ENCODE measurements at regions not wholly inside any gene's neighbourhood (a gene's known extent, or its start where the extent isn't known, plus 50 kb on each side); places are given as distances from the start of the nearest gene placed in this dataset.

DNA sequence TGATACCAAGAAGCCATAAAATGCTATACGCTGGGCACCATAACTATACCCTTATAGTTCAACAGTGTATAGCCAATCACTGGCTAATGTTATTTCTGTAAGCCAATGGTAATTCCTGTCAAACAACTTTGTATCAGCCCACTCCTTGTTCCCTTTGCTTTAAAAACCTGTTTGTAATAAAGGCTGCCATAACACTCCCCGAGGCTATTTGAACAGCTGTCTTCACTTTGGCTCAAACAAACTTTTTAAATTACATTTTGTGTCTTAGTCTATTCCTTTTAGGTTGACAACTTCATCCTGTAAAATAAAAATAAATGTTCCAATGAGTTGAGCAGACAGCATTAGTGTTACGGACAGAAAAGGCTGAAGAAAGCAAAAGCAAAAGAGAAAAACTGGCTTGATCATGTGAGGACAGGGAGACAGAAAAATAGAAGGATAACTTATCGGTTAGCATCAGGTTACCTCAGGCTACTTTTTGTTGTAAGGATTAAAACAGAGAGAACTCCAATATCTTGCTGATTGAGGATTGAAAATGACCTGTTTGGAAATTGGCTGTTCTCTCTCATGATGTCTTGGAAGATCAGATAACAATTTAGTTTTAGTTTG, 95.0 kb downstream of the AASDHPPT start:
- H3K9me3 ChIP-seq (replicated peaks; ENCODE audit: control insufficient read depth, insufficient read depth, low read depth, low read length) = no peaks in the 10 kb centered on the region
- no peaks in the 10 kb centered on the region for H3K36me3 ChIP-seq (ENCODE audit: control insufficient read depth, insufficient read depth, low read length)
- H3K4me1 ChIP-seq (replicated peaks in 1 of 2; ENCODE audit: control insufficient read depth in 2 of 2, insufficient read depth in 2 of 2, low read length in 2 of 2) = no peaks in the 10 kb centered on the region
- H3K4me2 ChIP-seq (ENCODE audit: insufficient read depth, low read length) = no peak overlapping the region
- TF ChIP-seq CBX3 (IDR thresholded peaks at IDR 0.05; ENCODE audit: borderline replicate concordance in 1 of 2, low read length in 2 of 2) (no peak), TEAD4 (IDR thresholded peaks at IDR 0.05; ENCODE audit: low read length) (no peak), TEAD4 (CRISPR knock-in tag; IDR thresholded peaks at IDR 0.05; ENCODE audit: borderline replicate concordance) (no peak)
- ATAC-seq (no peak), DNase-seq (ENCODE audit: extremely low read depth in 1 of 4, low spot score in 3 of 4) (no peak), FAIRE-seq (no peak)
- intact Hi-C loops (cut with micrococcal nuclease) = no loop called here
- CTCF ChIA-PET (ENCODE audit: low intra/inter-chr PET ratio) = no interaction called here
- H3K9me1 ChIP-seq (ENCODE audit: control insufficient read depth, insufficient read depth, low read length) = no peaks in the 10 kb centered on the region
- H2AFZ ChIP-seq (ENCODE audit: low read depth, low read length) = no peak overlapping the region
- H4K20me1 ChIP-seq (replicated peaks; ENCODE audit: control insufficient read depth, insufficient read depth, low read length) = no peaks in the 10 kb centered on the region
- in situ Hi-C loops (cut with MboI) = no loop called here
- no peaks in the 10 kb centered on the region for H3K27me3 ChIP-seq (ENCODE audit: control insufficient read depth in 2 of 2, insufficient read depth in 2 of 2, low read length in 2 of 2)
- WGBS (ENCODE audit: insufficient coverage, low coverage, missing lambda C conversion rate) = 3% methylated on average over 4 of the region's 4 CpGs
- no TSS peak for BruUV-seq (replicated peaks)
- no peak overlapping the region for H3K4me3 ChIP-seq
- POLR2A ChIA-PET = no interaction called here
- no peak overlapping the region for H3K9ac ChIP-seq (ENCODE audit: insufficient read depth in 1 of 2, low read depth in 2 of 2, low read length in 2 of 2)
- H3K79me2 ChIP-seq (ENCODE audit: control insufficient read depth, insufficient read depth, low read length) = no peaks in the 10 kb centered on the region
- H3K27ac ChIP-seq (ENCODE audit: extremely low read depth, low read depth, low read length) = no peak overlapping the region

DNA sequence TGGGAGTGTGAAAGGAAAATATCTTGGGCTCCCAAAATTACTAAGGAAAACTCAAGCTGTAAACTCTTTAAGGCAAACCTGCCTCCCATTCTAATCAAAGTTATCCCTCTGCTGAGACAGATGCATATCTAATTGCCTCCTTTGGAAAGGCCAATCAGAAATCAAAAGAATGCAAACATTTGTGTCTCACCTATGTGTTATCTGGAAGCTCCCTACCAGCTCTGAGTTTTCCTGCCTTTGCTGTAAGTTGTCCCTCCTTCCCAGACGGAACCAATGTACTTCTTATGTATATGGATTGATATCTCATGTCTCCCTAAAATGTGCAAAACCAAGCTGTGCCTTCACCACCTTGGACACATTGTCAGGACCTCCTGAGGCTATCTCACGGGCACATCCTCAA, 95.8 kb downstream of the AASDHPPT start:
- no TSS peak for BruUV-seq (replicated peaks)
- in situ Hi-C loops (cut with MboI) = no loop called here
- TF ChIP-seq ZNF717 (CRISPR knock-in tag; IDR thresholded peaks at IDR 0.05) (no peak), RBM17 (IDR thresholded peaks at IDR 0.05; ENCODE audit: borderline replicate concordance, low read depth, low read length) (no peak), NUFIP1 (IDR thresholded peaks at IDR 0.05; ENCODE audit: partially characterized antibody) (no peak), NBN (IDR thresholded peaks at IDR 0.05; ENCODE audit: low read depth) (no peak), EGR1 (conservative IDR thresholded peaks at IDR 0.05) (no peak), SMARCA4 (IDR thresholded peaks at IDR 0.05) (no peak), NCOA4 (IDR thresholded peaks at IDR 0.05; ENCODE audit: partially characterized antibody) (no peak)
- TF ChIP-seq, protein P1, sequence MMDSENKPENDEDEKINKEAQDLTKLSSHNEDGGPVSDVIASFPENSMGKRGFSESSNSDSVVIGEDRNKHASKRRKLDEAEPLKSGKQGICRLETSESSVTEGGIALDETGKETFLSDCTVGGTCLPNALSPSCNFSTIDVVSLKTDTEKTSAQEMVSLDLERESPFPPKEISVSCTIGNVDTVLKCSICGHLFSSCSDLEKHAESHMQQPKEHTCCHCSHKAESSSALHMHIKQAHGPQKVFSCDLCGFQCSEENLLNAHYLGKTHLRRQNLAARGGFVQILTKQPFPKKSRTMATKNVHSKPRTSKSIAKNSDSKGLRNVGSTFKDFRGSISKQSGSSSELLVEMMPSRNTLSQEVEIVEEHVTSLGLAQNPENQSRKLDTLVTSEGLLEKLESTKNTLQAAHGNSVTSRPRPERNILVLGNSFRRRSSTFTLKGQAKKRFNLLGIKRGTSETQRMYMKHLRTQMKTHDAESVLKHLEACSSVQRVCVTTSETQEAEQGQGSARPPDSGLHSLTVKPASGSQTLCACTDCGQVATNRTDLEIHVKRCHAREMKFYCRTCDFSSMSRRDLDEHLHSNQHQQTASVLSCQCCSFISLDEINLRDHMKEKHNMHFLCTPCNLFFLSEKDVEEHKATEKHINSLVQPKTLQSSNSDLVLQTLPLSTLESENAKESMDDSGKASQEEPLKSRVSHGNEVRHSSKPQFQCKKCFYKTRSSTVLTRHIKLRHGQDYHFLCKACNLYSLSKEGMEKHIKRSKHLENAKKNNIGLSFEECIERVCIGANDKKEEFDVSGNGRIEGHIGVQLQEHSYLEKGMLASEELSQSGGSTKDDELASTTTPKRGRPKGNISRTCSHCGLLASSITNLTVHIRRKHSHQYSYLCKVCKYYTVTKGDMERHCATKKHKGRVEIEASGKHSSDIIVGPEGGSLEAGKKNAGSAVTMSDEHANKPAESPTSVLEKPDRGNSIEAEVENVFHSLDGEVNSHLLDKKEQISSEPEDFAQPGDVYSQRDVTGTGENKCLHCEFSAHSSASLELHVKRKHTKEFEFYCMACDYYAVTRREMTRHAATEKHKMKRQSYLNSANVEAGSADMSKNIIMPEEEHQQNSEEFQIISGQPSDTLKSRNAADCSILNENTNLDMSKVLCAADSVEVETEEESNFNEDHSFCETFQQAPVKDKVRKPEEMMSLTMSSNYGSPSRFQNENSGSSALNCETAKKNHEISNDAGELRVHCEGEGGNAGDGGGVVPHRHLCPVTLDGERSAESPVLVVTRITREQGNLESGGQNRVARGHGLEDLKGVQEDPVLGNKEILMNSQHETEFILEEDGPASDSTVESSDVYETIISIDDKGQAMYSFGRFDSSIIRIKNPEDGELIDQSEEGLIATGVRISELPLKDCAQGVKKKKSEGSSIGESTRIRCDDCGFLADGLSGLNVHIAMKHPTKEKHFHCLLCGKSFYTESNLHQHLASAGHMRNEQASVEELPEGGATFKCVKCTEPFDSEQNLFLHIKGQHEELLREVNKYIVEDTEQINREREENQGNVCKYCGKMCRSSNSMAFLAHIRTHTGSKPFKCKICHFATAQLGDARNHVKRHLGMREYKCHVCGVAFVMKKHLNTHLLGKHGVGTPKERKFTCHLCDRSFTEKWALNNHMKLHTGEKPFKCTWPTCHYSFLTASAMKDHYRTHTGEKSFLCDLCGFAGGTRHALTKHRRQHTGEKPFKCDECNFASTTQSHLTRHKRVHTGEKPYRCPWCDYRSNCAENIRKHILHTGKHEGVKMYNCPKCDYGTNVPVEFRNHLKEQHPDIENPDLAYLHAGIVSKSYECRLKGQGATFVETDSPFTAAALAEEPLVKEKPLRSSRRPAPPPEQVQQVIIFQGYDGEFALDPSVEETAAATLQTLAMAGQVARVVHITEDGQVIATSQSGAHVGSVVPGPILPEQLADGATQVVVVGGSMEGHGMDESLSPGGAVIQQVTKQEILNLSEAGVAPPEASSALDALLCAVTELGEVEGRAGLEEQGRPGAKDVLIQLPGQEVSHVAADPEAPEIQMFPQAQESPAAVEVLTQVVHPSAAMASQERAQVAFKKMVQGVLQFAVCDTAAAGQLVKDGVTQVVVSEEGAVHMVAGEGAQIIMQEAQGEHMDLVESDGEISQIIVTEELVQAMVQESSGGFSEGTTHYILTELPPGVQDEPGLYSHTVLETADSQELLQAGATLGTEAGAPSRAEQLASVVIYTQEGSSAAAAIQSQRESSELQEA (IDR thresholded peaks at IDR 0.05; ENCODE audit: low read depth) = no peak

More for the DNA sequence above, 95.8 kb downstream of the AASDHPPT start:
- H3K79me2 ChIP-seq (ENCODE audit: control insufficient read depth, insufficient read depth, low read length) = no peaks in the 10 kb centered on the region
- intact Hi-C loops (cut with micrococcal nuclease) = no loop called here
- POLR2A ChIA-PET = no interaction called here
- H3K4me3 ChIP-seq = no peak overlapping the region
- no peaks in the 10 kb centered on the region for H3K9me3 ChIP-seq (replicated peaks; ENCODE audit: control insufficient read depth, insufficient read depth, low read depth, low read length)
- CTCF ChIA-PET (ENCODE audit: low intra/inter-chr PET ratio) = no interaction called here
- no peak overlapping the region for H2AFZ ChIP-seq (ENCODE audit: low read depth, low read length)
- DNase-seq (ENCODE audit: extremely low read depth in 1 of 4, low spot score in 3 of 4) (no peak), ATAC-seq (no peak), FAIRE-seq (no peak)
- no peak overlapping the region for H3K27ac ChIP-seq (ENCODE audit: extremely low read depth, low read depth, low read length)
- H3K36me3 ChIP-seq (ENCODE audit: control insufficient read depth, insufficient read depth, low read length) = no peaks in the 10 kb centered on the region
- H3K4me2 ChIP-seq (ENCODE audit: insufficient read depth, low read length) = no peak overlapping the region
- no peaks in the 10 kb centered on the region for H3K4me1 ChIP-seq (replicated peaks in 1 of 2; ENCODE audit: control insufficient read depth in 2 of 2, insufficient read depth in 2 of 2, low read length in 2 of 2)
- H4K20me1 ChIP-seq (replicated peaks; ENCODE audit: control insufficient read depth, insufficient read depth, low read length) = no peaks in the 10 kb centered on the region
- no peak overlapping the region for H3K9ac ChIP-seq (ENCODE audit: insufficient read depth in 1 of 2, low read depth in 2 of 2, low read length in 2 of 2)
- H3K9me1 ChIP-seq (ENCODE audit: control insufficient read depth, insufficient read depth, low read length) = no peaks in the 10 kb centered on the region
- WGBS (ENCODE audit: insufficient coverage, low coverage, missing lambda C conversion rate) = 0% methylated on average over 2 of the region's 2 CpGs
- H3K27me3 ChIP-seq (ENCODE audit: control insufficient read depth in 2 of 2, insufficient read depth in 2 of 2, low read length in 2 of 2) = no peaks in the 10 kb centered on the region

Data from K562 (cell line).